Motor neuron (in vitro differentiated cells): ENCODE measurements at regions not wholly inside any gene's neighbourhood (a gene's known extent, or its start where the extent isn't known, plus 50 kb on each side); places are given as distances from the start of the nearest gene placed in this dataset.
A peak's percentile ranks its signal among the peaks of the same experiment; 100 is the strongest.

Experiments used
- ATAC-seq, 8 experiments: fragments of 200-7000 bp; cut with Tn5 transposase; replicated peaks in 6 of 8; 2 replicates each; pipeline ENCODE4 v1.8.0; 2021; ENCODE audit warnings: mild to moderate bottlenecking in 8 of 8, moderate library complexity in 8 of 8
- H3K27ac ChIP-seq, 2 donors: fragments of 250-450 bp; sonication (Bioruptor Pico); 2 replicates each; pipeline ENCODE4 v1.9.0; 2021; ENCODE audit warnings: antibody characterized with exemption in 2 of 2, mild to moderate bottlenecking in 2 of 2, moderate library complexity in 1 of 2
- H3K4me1 ChIP-seq, 2 donors: fragments of 250-450 bp; sonication (Bioruptor Pico); replicated peaks in 1 of 2; 2 replicates each; pipeline ENCODE4 v1.6.1; 2021; ENCODE audit warnings: antibody characterized with exemption in 2 of 2, mild to moderate bottlenecking in 2 of 2, moderate library complexity in 1 of 2
- H3K4me3 ChIP-seq, 5 donors: fragments of 250-450 bp; sonication (Bioruptor Pico); 2 replicates each; pipeline ENCODE4 v1.9.0; 2021; ENCODE audit warnings: antibody characterized with exemption in 5 of 5, mild to moderate bottlenecking in 5 of 5, moderate library complexity in 4 of 5
- WGBS, 10 experiments: fragments of 450-650 bp; shearing (Covaris generic); methylation state at CpG; one replicate each; pipeline ENCODE4 v1.0.0; 2022; 5-methylcytosine and 5-hydroxymethylcytosine counted together
- in situ Hi-C, 9 experiments: fragments of 400-800 bp; cut with MboI; loops; one replicate each; pipeline ENCODE4 v1.15.0; 2021; ENCODE audit warnings: low sequenced_read_pairs in 9 of 9, low pct_unique_long_range_greater_than_20kb in 2 of 9; ENCODE audit not compliant: unreplicated experiment in 9 of 9

- Histone ChIP-seq H3K4me3 (no peak overlapping the region), H3K4me1 (no peaks in the 10 kb centered on the region), H3K27ac (no peak overlapping the region)
- in situ Hi-C loops: loop anchor here in 4 of 9 experiments (10.0 to 25.0 kb wide), 3 partner anchors 109 to 139 kb away; no protein-coding TSS in a partner anchor
- no peak for ATAC-seq
- WGBS, 10 experiments: 57 to 100% (median 88%) methylated on average over 1 of the region's 1 CpG; no CpG with 5 or more reads in 5 of the 10 experiments
Observed at GRCh38 chr7:131654249-131654558, 97.8 kb upstream of the PODXL start.

- no peaks in the 10 kb centered on the region for H3K4me1 ChIP-seq
- 0 to 100% (median 82%) methylated on average over 1 to 8 of the region's 12 CpGs; no CpG with 5 or more reads in 1 of the 10 experiments for WGBS, 10 experiments
- H3K4me3 ChIP-seq: no peak overlapping the region
- no peak overlapping the region for H3K27ac ChIP-seq
- in situ Hi-C loops: loop anchor here in 4 of 9 experiments (10.0 to 25.0 kb wide), 3 partner anchors 109 to 139 kb away; no protein-coding TSS in a partner anchor
- ATAC-seq: peak in 2 of 8 experiments; percentile 9 to 16
Observed at GRCh38 chr7:131653418-131654248, 97.2 kb upstream of the PODXL start.

- Histone ChIP-seq H3K27ac (no peak overlapping the region), H3K4me1 (no peaks in the 10 kb centered on the region), H3K4me3 (no peak overlapping the region)
- WGBS, 10 experiments: 40 to 50% methylated on average over 1 of the region's 2 CpGs; no CpG with 5 or more reads in 8 of the 10 experiments
- peak in 5 of 8 experiments; percentile 16 to 58 (median 21) for ATAC-seq
- in situ Hi-C loops: loop anchor here in 4 of 9 experiments (10.0 to 25.0 kb wide), 3 partner anchors 108 to 138 kb away; no protein-coding TSS in a partner anchor
Observed at GRCh38 chr7:131652934-131653333, 96.5 kb upstream of the PODXL start.

GRCh38 chr7:131652194-131652593, 95.8 kb upstream of the PODXL start:
- ATAC-seq: no peak
- no peaks in the 10 kb centered on the region for H3K4me1 ChIP-seq
- no peak overlapping the region for H3K27ac ChIP-seq
- no peak overlapping the region for H3K4me3 ChIP-seq
- in situ Hi-C loops: loop anchor here in 4 of 9 experiments (10.0 to 25.0 kb wide), 3 partner anchors 107 to 137 kb away; no protein-coding TSS in a partner anchor
- 83 to 100% (median 94%) methylated on average over 1 to 3 of the region's 5 CpGs; no CpG with 5 or more reads in 7 of the 10 experiments for WGBS, 10 experiments

GRCh38 chr7:131649879-131650278, 93.5 kb upstream of the PODXL start:
- in situ Hi-C loops: loop anchor here in 4 of 9 experiments (10.0 to 25.0 kb wide), 3 partner anchors 105 to 135 kb away; no protein-coding TSS in a partner anchor
- Histone ChIP-seq H3K4me1 (no peaks in the 10 kb centered on the region), H3K4me3 (no peak overlapping the region), H3K27ac (no peak overlapping the region)
- 75 to 100% (median 93%) methylated on average over 1 to 7 of the region's 13 CpGs; no CpG with 5 or more reads in 3 of the 10 experiments for WGBS, 10 experiments
- no peak for ATAC-seq

GRCh38 chr7:131649003-131649541, 92.6 kb upstream of the PODXL start:
- 20 to 80% (median 57%) methylated on average over 1 to 3 of the region's 5 CpGs; no CpG with 5 or more reads in 2 of the 10 experiments for WGBS, 10 experiments
- in situ Hi-C loops: no loop called here
- Histone ChIP-seq H3K4me3 (no peak overlapping the region), H3K27ac (no peak overlapping the region), H3K4me1 (no peaks in the 10 kb centered on the region)
- peak in 3 of 8 experiments; percentile 18 to 47 (median 28) for ATAC-seq

- in situ Hi-C loops: no loop called here
- 0% methylated on average over 1 of the region's 3 CpGs; no CpG with 5 or more reads in 9 of the 10 experiments for WGBS, 10 experiments
- Histone ChIP-seq H3K27ac (no peak overlapping the region), H3K4me3 (no peak overlapping the region), H3K4me1 (no peaks in the 10 kb centered on the region)
- peak in 2 of 8 experiments; percentile 72 to 76 for ATAC-seq
Observed at GRCh38 chr7:131648491-131648890, 92.1 kb upstream of the PODXL start.

- no peaks in the 10 kb centered on the region for H3K4me1 ChIP-seq
- H3K4me3 ChIP-seq: no peak overlapping the region
- no peak for ATAC-seq
- H3K27ac ChIP-seq: no peak overlapping the region
- 81 to 100% (median 100%) methylated on average over 1 to 3 of the region's 4 CpGs; no CpG with 5 or more reads in 6 of the 10 experiments for WGBS, 10 experiments
- in situ Hi-C loops: no loop called here
Observed at GRCh38 chr7:131646203-131646602, 89.8 kb upstream of the PODXL start.

- in situ Hi-C loops: no loop called here
Observed at GRCh38 chr7:131642429-131642828, 86.0 kb upstream of the PODXL start.

GRCh38 chr7:131640686-131641085, 84.3 kb upstream of the PODXL start:
- Histone ChIP-seq H3K4me1 (no peaks in the 10 kb centered on the region), H3K4me3 (no peak overlapping the region), H3K27ac (no peak overlapping the region)
- no peak for ATAC-seq
- in situ Hi-C loops: no loop called here
- WGBS, 10 experiments: 87 to 100% (median 96%) methylated on average over 1 to 5 of the region's 5 CpGs; no CpG with 5 or more reads in 6 of the 10 experiments

More at GRCh38 chr7:131642429-131642828, 86.0 kb upstream of the PODXL start:
- Histone ChIP-seq H3K4me1 (no peaks in the 10 kb centered on the region), H3K27ac (no peak overlapping the region), H3K4me3 (no peak overlapping the region)
- 0 to 100% (median 50%) methylated on average over 1 to 3 of the region's 3 CpGs; no CpG with 5 or more reads in 6 of the 10 experiments for WGBS, 10 experiments
- ATAC-seq: no peak

GRCh38 chr7:131638641-131639430, 82.4 kb upstream of the PODXL start:
- no peaks in the 10 kb centered on the region for H3K4me1 ChIP-seq
- in situ Hi-C loops: no loop called here
- 71 to 100% (median 90%) methylated on average over 1 to 6 of the region's 10 CpGs; no CpG with 5 or more reads in 2 of the 10 experiments for WGBS, 10 experiments
- H3K4me3 ChIP-seq: no peak overlapping the region
- H3K27ac ChIP-seq: no peak overlapping the region
- no peak for ATAC-seq

GRCh38 chr7:131637859-131638258, 81.4 kb upstream of the PODXL start:
- in situ Hi-C loops: no loop called here
- Histone ChIP-seq H3K4me3 (no peak overlapping the region), H3K27ac (no peak overlapping the region), H3K4me1 (no peaks in the 10 kb centered on the region)
- no peak for ATAC-seq
- no CpG with 5 or more reads among the region's 8 CpGs for WGBS, 10 experiments
